ENCODE measurements at regions not wholly inside any gene's neighbourhood (a gene's known extent, or its start where the extent isn't known, plus 50 kb on each side); places are given as distances from the start of the nearest gene placed in this dataset.

DNA sequence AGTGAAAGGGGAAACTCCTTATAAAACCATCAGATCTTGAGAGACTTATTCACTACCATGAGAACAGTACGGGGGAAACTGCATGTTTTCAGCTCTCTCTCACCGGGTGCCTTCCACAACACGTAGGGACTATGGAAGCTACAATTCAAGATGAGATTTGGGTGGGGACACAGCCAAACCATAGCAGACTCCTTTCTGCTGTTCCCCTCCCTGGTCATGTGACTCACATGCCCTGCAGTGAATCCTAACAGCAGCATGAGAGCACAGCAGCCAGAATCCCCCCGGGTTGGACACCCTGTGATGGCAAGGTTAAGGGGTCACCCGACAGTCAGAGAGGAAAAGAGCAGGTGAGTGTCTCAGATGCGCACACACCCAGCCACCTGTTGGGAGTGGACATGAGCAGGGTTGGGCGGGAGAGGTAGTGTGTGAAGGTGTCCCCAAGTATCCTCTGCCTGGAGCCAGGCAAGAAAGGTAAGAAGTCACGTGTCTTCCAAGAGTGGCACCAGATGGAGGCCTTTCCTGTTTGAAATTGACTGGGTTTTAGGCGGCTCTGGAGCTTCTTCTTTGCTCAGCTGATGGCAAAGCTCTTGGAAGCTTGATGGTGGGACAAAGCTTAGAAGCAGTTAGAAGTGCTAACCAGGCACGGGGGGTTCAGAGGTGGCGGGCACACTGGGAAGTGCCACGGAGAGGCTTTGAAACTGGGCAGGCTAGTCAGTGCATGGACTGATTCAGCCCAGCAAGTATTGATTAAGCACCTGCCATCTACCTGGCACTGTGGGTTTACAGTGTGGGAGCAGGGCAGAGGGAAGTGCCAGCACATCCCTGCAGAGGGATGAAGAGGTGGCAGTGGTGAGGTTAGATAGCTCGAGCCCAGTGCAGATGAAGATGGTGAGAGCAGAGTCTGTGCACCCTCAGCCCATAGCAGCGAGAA, 68.7 kb downstream of the RHOB start:
- Mint-ChIP-seq H3K27ac (no peak overlapping the region), H3K4me1 (peaks cover 0 to 6% of the 10 kb centered on the region in 2 donors)

GRCh38 chr2:20516291-20516645, 69.4 kb downstream of the RHOB start:
- H3K4me3 Mint-ChIP-seq, result no peak overlapping the region
- H3K4me1 Mint-ChIP-seq, result peaks cover 0 to 6% of the 10 kb centered on the region in 2 donors
- DNase-seq (no peak), ATAC-seq (replicated peaks) (no peak)
- peaks cover 7 to 8% of the 10 kb centered on the region in 2 donors for H3K9me3 Mint-ChIP-seq
- peaks cover 13 to 24% of the 10 kb centered on the region in 2 donors for H3K27me3 Mint-ChIP-seq
- no peak overlapping the region for H3K27ac Mint-ChIP-seq
- H3K36me3 Mint-ChIP-seq, result peaks cover 5 to 13% of the 10 kb centered on the region in 2 donors

More for the DNA sequence above, 68.7 kb downstream of the RHOB start:
- Mint-ChIP-seq H3K4me3 (no peak overlapping the region), H3K36me3 (peaks cover 5 to 13% of the 10 kb centered on the region in 2 donors), H3K9me3 (peaks cover 7 to 8% of the 10 kb centered on the region in 2 donors), H3K27me3 (peaks cover 13 to 26% of the 10 kb centered on the region in 2 donors)
- DNase-seq (no peak), ATAC-seq (replicated peaks) (no peak)

DNA sequence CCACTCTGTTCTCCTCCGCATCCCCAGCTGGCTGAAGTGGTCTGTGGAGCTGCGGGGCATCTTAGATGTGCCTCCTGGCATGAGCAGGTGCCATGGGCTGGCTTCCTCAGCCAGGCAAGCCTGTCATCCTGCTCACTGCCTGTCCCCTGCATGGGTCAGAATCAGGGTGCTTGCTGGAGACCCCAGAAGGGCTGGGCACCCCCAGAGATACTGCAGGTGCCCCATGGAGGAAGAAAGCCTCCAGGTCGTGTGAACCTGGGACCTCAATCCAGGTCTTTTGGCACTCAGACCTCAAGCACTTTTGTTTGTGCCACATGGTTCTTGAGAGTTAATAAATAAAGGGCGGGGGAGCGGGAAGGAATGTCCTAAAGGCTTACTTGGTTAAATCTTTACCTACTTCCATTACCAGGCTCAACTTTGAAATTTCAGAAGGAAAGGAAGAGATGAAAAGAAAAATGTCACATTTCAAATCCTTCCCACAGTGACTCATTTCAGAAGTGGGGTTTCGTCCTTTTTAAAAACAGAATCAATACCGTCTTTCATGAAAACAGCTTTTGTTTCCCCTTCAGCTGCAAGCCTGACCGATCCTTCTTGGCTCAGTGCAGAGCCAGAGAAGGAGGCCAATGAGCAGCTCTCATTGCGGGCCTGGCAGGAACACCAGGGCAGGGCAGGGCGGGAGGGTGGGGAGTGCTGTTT, 69.9 kb downstream of the RHOB start:
- H3K4me1 Mint-ChIP-seq, result peaks cover 0 to 6% of the 10 kb centered on the region in 2 donors
- ATAC-seq (replicated peaks) (peak; percentile 76 to 86), DNase-seq (no peak)
- H3K36me3 Mint-ChIP-seq, result peaks cover 5 to 13% of the 10 kb centered on the region in 2 donors
- peaks cover 7 to 8% of the 10 kb centered on the region in 2 donors for H3K9me3 Mint-ChIP-seq
- H3K4me3 Mint-ChIP-seq, result no peak overlapping the region
- peaks cover 16 to 23% of the 10 kb centered on the region in 2 donors for H3K27me3 Mint-ChIP-seq
- peak overlapping the region; percentile 25 for H3K27ac Mint-ChIP-seq

DNA sequence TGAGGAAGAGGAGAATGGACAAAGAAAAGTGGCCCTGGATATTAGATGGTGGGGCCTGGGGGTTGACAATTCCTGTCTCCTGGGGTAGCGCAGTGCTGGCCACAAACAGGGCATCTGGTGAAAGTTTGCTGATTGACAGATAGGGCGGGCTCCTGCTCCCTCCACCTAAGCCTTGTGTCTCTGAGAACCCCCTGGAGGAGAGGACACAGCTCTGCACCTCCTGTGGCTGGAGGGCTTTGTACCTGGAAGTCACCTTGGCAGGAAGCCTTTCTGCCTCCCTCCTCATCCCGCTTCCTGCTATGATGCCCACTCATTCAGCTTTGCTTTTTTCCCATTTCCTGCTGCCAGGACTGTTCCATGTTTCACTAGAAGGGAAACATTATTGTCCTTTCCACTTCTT, 72.4 kb downstream of the RHOB start:
- Mint-ChIP-seq H3K9me3 (peaks cover 7 to 8% of the 10 kb centered on the region in 2 donors), H3K4me3 (no peak overlapping the region), H3K36me3 (peaks cover 5 to 13% of the 10 kb centered on the region in 2 donors), H3K27ac (no peak overlapping the region), H3K27me3 (peaks cover 25 to 33% of the 10 kb centered on the region in 2 donors), H3K4me1 (peaks cover 10 to 19% of the 10 kb centered on the region in 2 donors)
- no peak for DNase-seq
- no peak for ATAC-seq (replicated peaks)

GRCh38 chr2:20520128-20520527, 73.3 kb downstream of the RHOB start:
- DNase-seq, result no peak
- ATAC-seq (replicated peaks), result no peak
- H3K4me1 Mint-ChIP-seq, result peaks cover 18 to 26% of the 10 kb centered on the region in 2 donors
- peaks cover 3 to 4% of the 10 kb centered on the region in 2 donors for H3K9me3 Mint-ChIP-seq
- peaks cover 19 to 26% of the 10 kb centered on the region in 2 donors for H3K27me3 Mint-ChIP-seq
- no peak overlapping the region for H3K4me3 Mint-ChIP-seq
- no peak overlapping the region for H3K27ac Mint-ChIP-seq
- H3K36me3 Mint-ChIP-seq, result peaks cover 2 to 7% of the 10 kb centered on the region in 2 donors

DNA sequence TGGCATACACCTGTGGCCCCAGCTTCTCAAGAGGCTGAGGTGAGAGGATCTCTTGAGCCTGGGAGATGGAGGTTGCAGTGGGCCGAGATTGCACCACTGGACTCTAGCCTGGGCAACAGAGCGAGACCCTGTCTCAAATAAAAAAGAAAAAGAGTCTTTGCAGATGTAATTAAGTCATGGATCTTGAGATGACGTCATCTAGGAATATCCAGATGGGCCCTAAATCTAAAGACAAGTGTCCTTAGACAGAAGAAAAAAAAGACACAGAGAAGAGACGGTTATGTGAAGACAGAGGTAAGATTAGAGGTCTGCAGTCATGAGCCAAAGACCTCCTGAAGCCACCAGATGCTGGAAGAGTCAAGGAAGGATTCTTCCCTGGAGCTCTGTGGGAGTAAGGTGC, 74.3 kb downstream of the RHOB start:
- peaks cover 16 to 21% of the 10 kb centered on the region in 2 donors for H3K27me3 Mint-ChIP-seq
- no peak overlapping the region for H3K27ac Mint-ChIP-seq
- H3K4me1 Mint-ChIP-seq, result peaks cover 28 to 33% of the 10 kb centered on the region in 2 donors
- DNase-seq (no peak), ATAC-seq (replicated peaks) (no peak)
- H3K36me3 Mint-ChIP-seq, result peaks cover 0 to 3% of the 10 kb centered on the region in 2 donors
- H3K9me3 Mint-ChIP-seq, result no peaks in the 10 kb centered on the region
- H3K4me3 Mint-ChIP-seq, result no peak overlapping the region

DNA sequence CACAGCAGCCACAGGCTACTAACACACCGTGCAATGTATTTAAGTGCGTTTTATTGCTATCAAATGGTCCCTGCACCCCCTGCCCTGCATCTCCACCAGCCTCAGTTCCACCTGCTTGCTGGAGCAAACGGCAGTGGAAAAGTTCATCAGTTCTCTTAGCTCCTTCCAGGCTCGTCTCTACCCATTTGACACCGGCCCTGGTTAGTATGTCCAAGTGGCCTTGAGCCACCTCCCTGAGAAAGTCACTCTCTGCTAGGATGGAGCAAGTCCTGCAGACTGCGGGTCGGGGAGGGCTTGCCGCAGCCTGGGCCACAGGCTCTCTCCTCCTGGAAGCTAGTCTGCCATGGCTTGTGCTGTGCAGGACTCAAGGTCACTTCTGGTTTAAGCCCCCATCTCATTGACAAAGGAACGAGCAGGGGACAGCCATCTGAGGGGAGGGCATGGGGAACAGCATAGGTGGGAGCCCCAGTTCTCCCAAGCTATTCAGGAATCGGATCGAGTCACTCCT, 74.9 kb downstream of the RHOB start:
- Mint-ChIP-seq H3K4me3 (no peak overlapping the region), H3K4me1 (peaks cover 33 to 36% of the 10 kb centered on the region in 2 donors), H3K27me3 (peaks cover 16 to 21% of the 10 kb centered on the region in 2 donors), H3K36me3 (peaks cover 0 to 3% of the 10 kb centered on the region in 2 donors), H3K9me3 (no peaks in the 10 kb centered on the region), H3K27ac (no peak overlapping the region)
- ATAC-seq (replicated peaks), result no peak
- DNase-seq, result no peak

DNA sequence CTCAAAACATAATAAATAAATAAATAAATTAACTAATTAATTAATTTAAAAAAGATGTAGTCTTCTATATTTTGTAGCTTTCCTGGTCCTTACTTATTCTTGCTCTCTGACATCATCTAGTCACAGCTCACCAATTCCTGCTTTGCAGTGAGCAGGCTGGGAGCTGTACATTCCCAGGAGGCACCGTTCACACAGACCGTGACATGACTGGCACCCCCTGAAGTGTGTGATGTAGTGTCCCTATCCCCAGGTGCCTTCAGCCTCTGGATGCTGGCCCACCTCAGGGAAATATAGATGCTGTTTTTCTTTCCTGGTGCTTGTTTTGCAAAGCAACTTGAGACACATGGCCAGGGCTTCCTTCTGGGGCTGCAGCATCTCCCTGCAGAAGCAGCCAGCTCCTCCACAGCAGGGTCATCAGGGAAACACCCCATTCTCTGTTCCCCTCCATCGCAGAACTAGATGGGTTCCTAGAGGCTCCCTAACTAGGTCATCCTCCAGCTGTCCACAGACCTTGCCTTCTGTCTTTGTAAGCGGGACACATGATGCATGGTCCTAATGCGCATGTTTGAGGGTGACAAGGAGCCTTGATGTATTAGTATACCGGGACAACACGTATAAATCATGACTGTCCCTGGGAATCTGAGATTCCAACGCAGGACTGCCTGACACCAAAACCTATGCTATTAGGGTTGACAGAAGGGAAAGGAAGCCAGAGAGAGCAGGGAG, 76.4 kb downstream of the RHOB start:
- no peak for ATAC-seq (replicated peaks)
- H3K9me3 Mint-ChIP-seq, result no peaks in the 10 kb centered on the region
- peak overlapping the region; percentile 51 for H3K27ac Mint-ChIP-seq
- H3K27me3 Mint-ChIP-seq, result peaks cover 16 to 21% of the 10 kb centered on the region in 2 donors
- H3K4me1 Mint-ChIP-seq, result peaks cover 34 to 43% of the 10 kb centered on the region in 2 donors
- peaks cover 0 to under 1% of the 10 kb centered on the region in 2 donors for H3K36me3 Mint-ChIP-seq
- DNase-seq, result no peak
- no peak overlapping the region for H3K4me3 Mint-ChIP-seq

GRCh38 chr2:20523799-20524187, 76.9 kb downstream of the RHOB start:
- peak overlapping the region in 1 of 2 donors; percentile 70 for H3K4me3 Mint-ChIP-seq
- H3K9me3 Mint-ChIP-seq, result no peaks in the 10 kb centered on the region
- no peak for DNase-seq
- ATAC-seq (replicated peaks), result no peak
- H3K27ac Mint-ChIP-seq, result no peak overlapping the region
- no peaks in the 10 kb centered on the region for H3K36me3 Mint-ChIP-seq
- H3K27me3 Mint-ChIP-seq, result peaks cover 16 to 21% of the 10 kb centered on the region in 2 donors
- peaks cover 36 to 47% of the 10 kb centered on the region in 2 donors for H3K4me1 Mint-ChIP-seq

DNA sequence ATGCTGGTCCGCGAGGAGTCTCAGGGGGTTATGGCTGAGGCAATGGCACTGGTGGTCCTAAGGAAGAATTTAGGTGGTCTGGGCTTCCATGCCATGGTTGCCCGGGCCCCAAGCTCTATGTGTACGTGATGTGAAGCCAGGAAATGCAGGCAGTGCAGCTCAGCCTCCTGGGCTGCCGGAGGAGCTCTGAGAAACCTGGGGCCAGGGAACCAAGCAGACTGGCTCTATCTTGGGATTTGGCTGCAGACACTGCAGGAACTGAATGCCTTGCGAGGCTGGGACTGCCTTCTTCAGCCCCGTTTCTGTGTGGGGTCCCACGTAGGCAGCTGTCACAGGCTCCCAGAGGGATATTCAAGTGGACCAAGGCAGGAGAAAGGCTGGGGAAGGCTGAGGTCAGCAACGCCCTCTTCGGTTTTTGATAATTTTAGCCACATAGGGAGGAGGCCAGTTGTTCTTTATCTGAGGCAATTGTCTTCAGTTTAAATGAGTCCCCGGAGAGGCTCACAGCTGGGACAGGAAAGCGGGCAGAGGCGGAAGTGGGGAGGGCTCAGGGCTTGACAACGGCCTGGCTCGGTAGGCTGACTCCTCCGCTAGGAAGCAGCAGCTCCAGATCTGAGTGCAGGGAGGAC, 77.7 kb downstream of the RHOB start:
- DNase-seq (peak; percentile 54), ATAC-seq (replicated peaks) (peak; percentile 70 to 71)
- H3K36me3 Mint-ChIP-seq, result no peaks in the 10 kb centered on the region
- H3K27ac Mint-ChIP-seq, result peak overlapping the region; percentile 88
- peaks cover 16 to 21% of the 10 kb centered on the region in 2 donors for H3K27me3 Mint-ChIP-seq
- H3K4me1 Mint-ChIP-seq, result peaks cover 36 to 48% of the 10 kb centered on the region in 2 donors
- no peaks in the 10 kb centered on the region for H3K9me3 Mint-ChIP-seq
- H3K4me3 Mint-ChIP-seq, result peak overlapping the region; percentile 70

GRCh38 chr2:20525041-20526035, 78.5 kb downstream of the RHOB start:
- Mint-ChIP-seq H3K36me3 (no peaks in the 10 kb centered on the region), H3K4me3 (peak overlapping the region; percentile 70), H3K4me1 (peaks cover 36 to 48% of the 10 kb centered on the region in 2 donors), H3K27me3 (peaks cover 16 to 21% of the 10 kb centered on the region in 2 donors), H3K9me3 (no peaks in the 10 kb centered on the region), H3K27ac (peak overlapping the region; percentile 88)
- ATAC-seq (replicated peaks), result peak; percentile 95 to 97
- peak; percentile 83 for DNase-seq

DNA sequence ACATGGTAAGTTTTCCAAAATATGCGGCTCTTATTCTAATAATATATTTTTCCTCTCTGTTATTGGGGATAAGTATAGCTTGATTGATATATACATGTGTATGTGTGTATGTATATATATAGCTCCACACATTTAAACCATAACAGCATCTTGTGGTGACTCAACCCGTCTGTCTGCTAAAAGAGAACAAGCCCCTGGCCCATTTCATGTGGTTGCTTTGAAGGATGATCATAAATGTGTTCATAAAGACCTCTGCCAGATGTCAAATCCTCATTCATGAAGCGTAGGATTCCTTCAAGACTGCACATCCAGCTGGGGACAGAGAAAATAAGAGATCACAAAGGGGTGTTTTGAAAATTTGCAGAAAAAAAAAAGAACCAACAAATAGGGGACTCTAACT, 79.3 kb downstream of the RHOB start:
- H3K36me3 Mint-ChIP-seq, result no peaks in the 10 kb centered on the region
- H3K9me3 Mint-ChIP-seq, result no peaks in the 10 kb centered on the region
- peaks cover 36 to 48% of the 10 kb centered on the region in 2 donors for H3K4me1 Mint-ChIP-seq
- DNase-seq (no peak), ATAC-seq (replicated peaks) (no peak)
- peak overlapping the region; percentile 21 for H3K27ac Mint-ChIP-seq
- H3K27me3 Mint-ChIP-seq, result peaks cover 16 to 21% of the 10 kb centered on the region in 2 donors
- no peak overlapping the region for H3K4me3 Mint-ChIP-seq

Data from stimulated activated naive B cell treated with anti-CD40 and anti-IgM and Interleukin-4, amounts not matched to agents 10 μg/mL and 1 μg/mL and 100 μg/mL, for 72 hours (primary cell).